K562 (cell line): ENCODE measurements at regions not wholly inside any gene's neighbourhood (a gene's known extent, or its start where the extent isn't known, plus 50 kb on each side); places are given as distances from the start of the nearest gene placed in this dataset.

Source experiments
- ATAC-seq: fragments of 200-7000 bp; cut with Tn5 transposase; 3 replicates; pipeline ENCODE4 v1.9.1; 2020; ENCODE audit warnings: moderate library complexity
- BruUV-seq: library from RNA; stranded (reverse); fragments of 400-500 nt; replicated peaks from 2 replicates; lab custom pipeline; 2021; lab: Mats Ljungman, UMichigan
- CTCF ChIA-PET: fragments of 300-600 bp; formaldehyde crosslinking; extraction: SDS; loops from one replicate; lab custom pipeline; 2021; ENCODE audit warnings: low intra/inter-chr PET ratio; lab: Yijun Ruan, JAX
- POLR2A ChIA-PET: fragments of 300-600, 350-650 bp; sonication (Branson Sonifier 250); formaldehyde crosslinking; extraction: SDS; loops from one replicate; lab custom pipeline; 2021; ENCODE audit warnings: antibody characterized with exemption, inconsistent platforms; lab: Yijun Ruan, JAX
- DNase-seq, 4 experiments: peaks; one replicate each; pipeline versions ENCODE4 v3.0.0 to v3.0.0-alpha.2; 2011 to 2018; ENCODE audit warnings: low spot score in 3 of 4, mixed read lengths in 3 of 4; ENCODE audit errors: extremely low read depth in 1 of 4
- FAIRE-seq: peaks from 2 replicates; lab custom pipeline; 2011; peaks lifted over from hg19 to GRCh38; lab: Jason Lieb, UNC
- H2AFZ ChIP-seq: 2 replicates; pipeline ENCODE4 v1.6.0; 2011; ENCODE audit warnings: low read depth, low read length, control low read depth, inconsistent platforms
- H3K27ac ChIP-seq: fragments of 200-600 bp; 3 replicates; pipeline ENCODE4 v1.8.0; 2011; ENCODE audit warnings: low read depth, mild to moderate bottlenecking, control low read depth, inconsistent platforms, low read length, moderate library complexity, mixed read lengths; ENCODE audit errors: extremely low read depth
- H3K27me3 ChIP-seq, 2 experiments: fragments of 300-600 bp in 1 of 2; 2 replicates in 1 of 2; 3 replicates in 1 of 2; pipeline versions ENCODE4 v1.6.0 to v1.8.0; 2011; ENCODE audit warnings: inconsistent platforms in 2 of 2, low read length in 2 of 2, mild to moderate bottlenecking in 1 of 2, mixed read lengths in 1 of 2, moderate library complexity in 1 of 2; ENCODE audit not compliant: control insufficient read depth in 2 of 2, insufficient read depth in 2 of 2
- H3K36me3 ChIP-seq: fragments of 300-600 bp; 3 replicates; pipeline ENCODE4 v1.8.0; 2011; ENCODE audit warnings: mild to moderate bottlenecking, low read length, inconsistent platforms; ENCODE audit not compliant: control insufficient read depth, insufficient read depth
- H3K4me1 ChIP-seq, 2 experiments: fragments of 200-600 bp in 1 of 2; replicated peaks in 1 of 2; 2 replicates in 1 of 2; 3 replicates in 1 of 2; pipeline versions ENCODE4 v1.5.1 to v1.8.0; 2011; ENCODE audit warnings: inconsistent platforms in 2 of 2, low read length in 2 of 2, mild to moderate bottlenecking in 1 of 2, mixed read lengths in 1 of 2, moderate library complexity in 1 of 2; ENCODE audit not compliant: control insufficient read depth in 2 of 2, insufficient read depth in 2 of 2
- H3K4me2 ChIP-seq: 2 replicates; pipeline ENCODE4 v1.6.1; 2011; ENCODE audit warnings: low read length, control low read depth, inconsistent platforms, mixed read lengths; ENCODE audit not compliant: insufficient read depth
- H3K4me3 ChIP-seq: fragments of 200-600 bp; sonication (generic), shearing (Covaris generic); 2 replicates; pipeline ENCODE4 v1.5.1; 2016; ENCODE audit warnings: control low read depth, inconsistent platforms
- H3K79me2 ChIP-seq: fragments of 200-600 bp; 3 replicates; pipeline ENCODE4 v1.8.0; 2011; ENCODE audit warnings: low read length, inconsistent platforms; ENCODE audit not compliant: control insufficient read depth, insufficient read depth
- H3K9ac ChIP-seq, 2 experiments: 2 replicates each; pipeline versions ENCODE4 v1.6.0 to v1.6.1; 2011; ENCODE audit warnings: low read depth in 2 of 2, low read length in 2 of 2, control low read depth in 1 of 2, inconsistent platforms in 1 of 2, mild to moderate bottlenecking in 1 of 2, mixed read lengths in 1 of 2; ENCODE audit not compliant: insufficient read depth in 1 of 2
- H3K9me1 ChIP-seq: one replicate; pipeline ENCODE4 v1.6.0; 2011; ENCODE audit warnings: inconsistent platforms, mild to moderate bottlenecking, low read length, moderate library complexity; ENCODE audit not compliant: control insufficient read depth, insufficient read depth
- H3K9me3 ChIP-seq: replicated peaks from 2 replicates; pipeline ENCODE4 v1.5.1; 2011; ENCODE audit warnings: low read depth, low read length, inconsistent platforms; ENCODE audit not compliant: control insufficient read depth, insufficient read depth
- H4K20me1 ChIP-seq: replicated peaks from 2 replicates; pipeline ENCODE4 v1.6.1; 2011; ENCODE audit warnings: low read length, inconsistent platforms, mixed read lengths; ENCODE audit not compliant: control insufficient read depth, insufficient read depth
- FOXK2 ChIP-seq, 2 experiments: fragments of 450-650 bp; IDR thresholded peaks in 1 of 2; conservative IDR thresholded peaks in 1 of 2; 2 replicates each; pipeline ENCODE4 v1.6.1; 2016; ENCODE audit warnings: low read depth in 2 of 2, mild to moderate bottlenecking in 1 of 2
- POLR2H ChIP-seq: IDR thresholded peaks from 2 replicates; pipeline ENCODE4 v1.6.1; 2016; ENCODE audit warnings: missing genetic modification characterization, low read depth, mild to moderate bottlenecking, control low read depth, missing compliant biosample characterization, moderate library complexity
- WGBS: fragments of 100-300 bp; shearing (Covaris generic); methylation state at CpG from one replicate; pipeline ENCODE4 v1.1.6; 2016; ENCODE audit warnings: low coverage, mixed read lengths; ENCODE audit not compliant: insufficient coverage; ENCODE audit errors: missing lambda C conversion rate; 5-methylcytosine and 5-hydroxymethylcytosine counted together
- in situ Hi-C: fragments of 300-500 bp; cut with MboI; formaldehyde crosslinking; loops from 4 replicates; pipeline ENCODE4 v1.15.0; 2018; ENCODE audit warnings: inconsistent platforms, mixed read lengths
- intact Hi-C: fragments of 100-400 bp; cut with micrococcal nuclease; formaldehyde crosslinking; loops from 2 replicates; pipeline ENCODE4 v1.14.2; 2022
- TF ChIP-seq, protein P1 (sequence below), 2 experiments: fragments of 150-350 bp in 1 of 2; IDR thresholded peaks; 2 replicates each; pipeline ENCODE4 v1.6.1; 2012 to 2016; ENCODE audit warnings: low read depth in 2 of 2, low read length in 2 of 2, mild to moderate bottlenecking in 1 of 2, moderate library complexity in 1 of 2
- TF ChIP-seq, protein P2 (sequence below): fragments of 250-450 bp; sonication (Bioruptor Pico); IDR thresholded peaks from 2 replicates; pipeline ENCODE4 v1.8.0; 2021; ENCODE audit warnings: moderate library complexity, mild to moderate bottlenecking, inconsistent platforms
- TF ChIP-seq, protein P3 (sequence below): IDR thresholded peaks from 2 replicates; pipeline ENCODE4 v1.6.1; 2014; ENCODE audit warnings: antibody characterized with exemption
- TF ChIP-seq, protein P4 (sequence below): fragments of 250-450 bp; sonication (Bioruptor Pico); IDR thresholded peaks from 2 replicates; pipeline ENCODE4 v1.5.0; 2021; ENCODE audit warnings: mild to moderate bottlenecking, borderline replicate concordance

DNA sequence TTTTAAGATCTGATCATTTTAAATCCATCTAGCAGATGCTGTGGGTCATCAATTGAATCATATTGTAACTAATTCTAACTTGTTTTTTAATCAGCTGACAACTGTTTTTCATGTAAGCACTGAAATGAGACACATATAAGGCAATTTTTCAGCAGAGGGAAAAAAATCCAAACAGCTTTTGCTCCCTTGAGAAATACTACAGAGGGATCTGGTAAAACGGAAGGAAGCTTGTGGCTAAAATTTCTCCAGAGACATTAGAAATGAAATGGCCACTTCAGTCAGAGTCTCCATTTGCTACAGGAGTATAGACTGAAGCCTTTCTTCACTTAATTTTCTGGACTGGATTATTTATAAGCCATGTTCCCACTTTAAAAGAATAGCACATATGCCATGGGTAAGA, 385.9 kb downstream of the MAN2A1 start:
- 0% methylated on average over 1 of the region's 1 CpG for WGBS
- Histone ChIP-seq H3K9me1 (no peaks in the 10 kb centered on the region), H3K9me3 (no peaks in the 10 kb centered on the region), H3K27ac (no peak overlapping the region), H2AFZ (no peak overlapping the region), H3K4me3 (no peak overlapping the region), H3K4me1 (no peaks in the 10 kb centered on the region), H3K9ac (no peak overlapping the region), H3K36me3 (no peaks in the 10 kb centered on the region), H3K4me2 (no peak overlapping the region), H3K79me2 (no peaks in the 10 kb centered on the region), H3K27me3 (no peaks in the 10 kb centered on the region), H4K20me1 (no peaks in the 10 kb centered on the region)
- BruUV-seq: no TSS peak
- DNase-seq (no peak), ATAC-seq (no peak), FAIRE-seq (no peak)
- in situ Hi-C loops (no loop called here), intact Hi-C loops (no loop called here)
- CTCF ChIA-PET: no interaction called here
- POLR2A ChIA-PET: interaction anchor here (0.7 to 1.0 kb wide), 2 partner anchors 18 to 368 kb away, joined by 3 read pairs; no protein-coding TSS in a partner anchor
- no peak for TF ChIP-seq POLR2H (tag)
- TF ChIP-seq, protein P1, sequence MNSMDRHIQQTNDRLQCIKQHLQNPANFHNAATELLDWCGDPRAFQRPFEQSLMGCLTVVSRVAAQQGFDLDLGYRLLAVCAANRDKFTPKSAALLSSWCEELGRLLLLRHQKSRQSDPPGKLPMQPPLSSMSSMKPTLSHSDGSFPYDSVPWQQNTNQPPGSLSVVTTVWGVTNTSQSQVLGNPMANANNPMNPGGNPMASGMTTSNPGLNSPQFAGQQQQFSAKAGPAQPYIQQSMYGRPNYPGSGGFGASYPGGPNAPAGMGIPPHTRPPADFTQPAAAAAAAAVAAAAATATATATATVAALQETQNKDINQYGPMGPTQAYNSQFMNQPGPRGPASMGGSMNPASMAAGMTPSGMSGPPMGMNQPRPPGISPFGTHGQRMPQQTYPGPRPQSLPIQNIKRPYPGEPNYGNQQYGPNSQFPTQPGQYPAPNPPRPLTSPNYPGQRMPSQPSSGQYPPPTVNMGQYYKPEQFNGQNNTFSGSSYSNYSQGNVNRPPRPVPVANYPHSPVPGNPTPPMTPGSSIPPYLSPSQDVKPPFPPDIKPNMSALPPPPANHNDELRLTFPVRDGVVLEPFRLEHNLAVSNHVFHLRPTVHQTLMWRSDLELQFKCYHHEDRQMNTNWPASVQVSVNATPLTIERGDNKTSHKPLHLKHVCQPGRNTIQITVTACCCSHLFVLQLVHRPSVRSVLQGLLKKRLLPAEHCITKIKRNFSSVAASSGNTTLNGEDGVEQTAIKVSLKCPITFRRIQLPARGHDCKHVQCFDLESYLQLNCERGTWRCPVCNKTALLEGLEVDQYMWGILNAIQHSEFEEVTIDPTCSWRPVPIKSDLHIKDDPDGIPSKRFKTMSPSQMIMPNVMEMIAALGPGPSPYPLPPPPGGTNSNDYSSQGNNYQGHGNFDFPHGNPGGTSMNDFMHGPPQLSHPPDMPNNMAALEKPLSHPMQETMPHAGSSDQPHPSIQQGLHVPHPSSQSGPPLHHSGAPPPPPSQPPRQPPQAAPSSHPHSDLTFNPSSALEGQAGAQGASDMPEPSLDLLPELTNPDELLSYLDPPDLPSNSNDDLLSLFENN (IDR thresholded peaks at IDR 0.05; ENCODE audit: low read depth in 2 of 2, low read length in 2 of 2): no peak
- TF ChIP-seq, protein P2, sequence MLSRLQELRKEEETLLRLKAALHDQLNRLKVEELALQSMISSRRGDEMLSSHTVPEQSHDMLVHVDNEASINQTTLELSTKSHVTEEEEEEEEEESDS: no peak
- TF ChIP-seq FOXK2 (conservative IDR thresholded peaks at IDR 0.05 in 1 of 2, IDR thresholded peaks at IDR 0.05 in 1 of 2; ENCODE audit: low read depth in 2 of 2): no peak
- TF ChIP-seq, protein P3, sequence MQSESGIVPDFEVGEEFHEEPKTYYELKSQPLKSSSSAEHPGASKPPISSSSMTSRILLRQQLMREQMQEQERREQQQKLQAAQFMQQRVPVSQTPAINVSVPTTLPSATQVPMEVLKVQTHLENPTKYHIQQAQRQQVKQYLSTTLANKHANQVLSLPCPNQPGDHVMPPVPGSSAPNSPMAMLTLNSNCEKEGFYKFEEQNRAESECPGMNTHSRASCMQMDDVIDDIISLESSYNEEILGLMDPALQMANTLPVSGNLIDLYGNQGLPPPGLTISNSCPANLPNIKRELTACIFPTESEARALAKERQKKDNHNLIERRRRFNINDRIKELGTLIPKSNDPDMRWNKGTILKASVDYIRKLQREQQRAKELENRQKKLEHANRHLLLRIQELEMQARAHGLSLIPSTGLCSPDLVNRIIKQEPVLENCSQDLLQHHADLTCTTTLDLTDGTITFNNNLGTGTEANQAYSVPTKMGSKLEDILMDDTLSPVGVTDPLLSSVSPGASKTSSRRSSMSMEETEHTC: no peak
- TF ChIP-seq, protein P4, sequence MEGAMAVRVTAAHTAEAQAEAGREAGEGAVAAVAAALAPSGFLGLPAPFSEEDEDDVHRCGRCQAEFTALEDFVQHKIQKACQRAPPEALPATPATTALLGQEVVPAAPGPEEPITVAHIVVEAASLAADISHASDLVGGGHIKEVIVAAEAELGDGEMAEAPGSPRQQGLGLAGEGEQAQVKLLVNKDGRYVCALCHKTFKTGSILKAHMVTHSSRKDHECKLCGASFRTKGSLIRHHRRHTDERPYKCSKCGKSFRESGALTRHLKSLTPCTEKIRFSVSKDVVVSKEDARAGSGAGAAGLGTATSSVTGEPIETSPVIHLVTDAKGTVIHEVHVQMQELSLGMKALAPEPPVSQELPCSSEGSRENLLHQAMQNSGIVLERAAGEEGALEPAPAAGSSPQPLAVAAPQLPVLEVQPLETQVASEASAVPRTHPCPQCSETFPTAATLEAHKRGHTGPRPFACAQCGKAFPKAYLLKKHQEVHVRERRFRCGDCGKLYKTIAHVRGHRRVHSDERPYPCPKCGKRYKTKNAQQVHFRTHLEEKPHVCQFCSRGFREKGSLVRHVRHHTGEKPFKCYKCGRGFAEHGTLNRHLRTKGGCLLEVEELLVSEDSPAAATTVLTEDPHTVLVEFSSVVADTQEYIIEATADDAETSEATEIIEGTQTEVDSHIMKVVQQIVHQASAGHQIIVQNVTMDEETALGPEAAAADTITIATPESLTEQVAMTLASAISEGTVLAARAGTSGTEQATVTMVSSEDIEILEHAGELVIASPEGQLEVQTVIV (CRISPR knock-in tag): no peak
